ENCODE measurements at regions not wholly inside any gene's neighbourhood (a gene's known extent, or its start where the extent isn't known, plus 50 kb on each side); places are given as distances from the start of the nearest gene placed in this dataset.
A peak's percentile ranks its signal among the peaks of the same experiment; 100 is the strongest.
"Not testable (repeated sequence)": the region's sequence is repeated elsewhere in the genome, so short reads cannot be mapped to it uniquely, and the experiment has no call there.

GRCh38 chr21:9821472-9821871 is 699.9 kb upstream of the TPTE start:
- H3K9me3 ChIP-seq; H3K4me3 ChIP-seq; H3K27ac ChIP-seq; H3K4me1 ChIP-seq; H3K36me3 ChIP-seq; DNase-seq (ENCODE audit: low spot score in 2 of 2); intact Hi-C loops (cut with DNase I; ENCODE audit: low total_unique reads); H3K27me3 ChIP-seq: not testable (repeated sequence)

GRCh38 chr21:9822093-9822820 is 699.1 kb upstream of the TPTE start:
- H3K4me1 ChIP-seq; H3K27ac ChIP-seq; H3K36me3 ChIP-seq; H3K27me3 ChIP-seq; H3K9me3 ChIP-seq; intact Hi-C loops (cut with DNase I; ENCODE audit: low total_unique reads); DNase-seq (ENCODE audit: low spot score in 2 of 2); H3K4me3 ChIP-seq: not testable (repeated sequence)

- intact Hi-C loops (cut with DNase I; ENCODE audit: low total_unique reads); H3K27ac ChIP-seq; H3K36me3 ChIP-seq; H3K27me3 ChIP-seq; H3K4me1 ChIP-seq; H3K9me3 ChIP-seq; H3K4me3 ChIP-seq: not testable (repeated sequence)
- DNase-seq (ENCODE audit: low spot score in 2 of 2): peak in 1 of 2 donors; percentile 80
Observed at GRCh38 chr21:9823197-9824157, 697.9 kb upstream of the TPTE start.

GRCh38 chr21:9830801-9831200 is 690.6 kb upstream of the TPTE start:
- intact Hi-C loops (cut with DNase I; ENCODE audit: low total_unique reads): not testable (repeated sequence)

GRCh38 chr21:9832751-9833150 is 688.6 kb upstream of the TPTE start:
- intact Hi-C loops (cut with DNase I; ENCODE audit: low total_unique reads); H3K36me3 ChIP-seq; H3K4me1 ChIP-seq; H3K9me3 ChIP-seq; H3K27ac ChIP-seq; H3K4me3 ChIP-seq; H3K27me3 ChIP-seq: not testable (repeated sequence)
- DNase-seq (ENCODE audit: low spot score in 2 of 2): peak in 1 of 2 donors; percentile 63

More at GRCh38 chr21:9830801-9831200, 690.6 kb upstream of the TPTE start:
- DNase-seq (ENCODE audit: low spot score in 2 of 2); H3K36me3 ChIP-seq; H3K27ac ChIP-seq; H3K27me3 ChIP-seq; H3K9me3 ChIP-seq; H3K4me3 ChIP-seq; H3K4me1 ChIP-seq: not testable (repeated sequence)

GRCh38 chr21:9836547-9836946 is 684.8 kb upstream of the TPTE start:
- H3K4me3 ChIP-seq; intact Hi-C loops (cut with DNase I; ENCODE audit: low total_unique reads); H3K4me1 ChIP-seq; DNase-seq (ENCODE audit: low spot score in 2 of 2); H3K27ac ChIP-seq; H3K36me3 ChIP-seq; H3K27me3 ChIP-seq: not testable (repeated sequence)
- H3K9me3 ChIP-seq: peaks cover 18 to 20% of the 10 kb centered on the region in 2 donors

- intact Hi-C loops (cut with DNase I; ENCODE audit: low total_unique reads); H3K36me3 ChIP-seq; H3K27ac ChIP-seq; DNase-seq (ENCODE audit: low spot score in 2 of 2); H3K27me3 ChIP-seq; H3K4me1 ChIP-seq; H3K4me3 ChIP-seq: not testable (repeated sequence)
- H3K9me3 ChIP-seq: peaks cover 18 to 20% of the 10 kb centered on the region in 2 donors
Observed at GRCh38 chr21:9837001-9837400, 684.4 kb upstream of the TPTE start.

GRCh38 chr21:9837526-9837925 is 683.9 kb upstream of the TPTE start:
- peak in 1 of 2 donors; percentile 59 for DNase-seq (ENCODE audit: low spot score in 2 of 2)
- peaks cover 18 to 20% of the 10 kb centered on the region in 2 donors for H3K9me3 ChIP-seq

GRCh38 chr21:9837946-9838737 is 683.2 kb upstream of the TPTE start:
- Histone ChIP-seq H3K27me3 (no peaks in the 10 kb centered on the region), H3K36me3 (no peaks in the 10 kb centered on the region), H3K4me3 (no peak overlapping the region), H3K4me1 (no peaks in the 10 kb centered on the region), H3K27ac (no peak overlapping the region), H3K9me3 (peaks cover 15 to 16% of the 10 kb centered on the region in 2 donors)
- intact Hi-C loops (cut with DNase I; ENCODE audit: low total_unique reads): no loop called here
- TF ChIP-seq POLR2AphosphoS5 (IDR thresholded peaks at IDR 0.05) (no peak), POLR2A (IDR thresholded peaks at IDR 0.05) (no peak), CTCF (IDR thresholded peaks at IDR 0.05) (no peak)
- DNase-seq (ENCODE audit: low spot score in 2 of 2): no peak

More at GRCh38 chr21:9837526-9837925, 683.9 kb upstream of the TPTE start:
- H3K4me3 ChIP-seq; H3K36me3 ChIP-seq; H3K4me1 ChIP-seq; H3K27me3 ChIP-seq; H3K27ac ChIP-seq; intact Hi-C loops (cut with DNase I; ENCODE audit: low total_unique reads): not testable (repeated sequence)
